Type B pancreatic cell (in vitro differentiated cells): ENCODE measurements at regions not wholly inside any gene's neighbourhood (a gene's known extent, or its start where the extent isn't known, plus 50 kb on each side); places are given as distances from the start of the nearest gene placed in this dataset.

Source experiments
- DNase-seq: peaks from one replicate; pipeline ENCODE4 v3.0.0; 2021; ENCODE audit warnings: mixed read lengths; ENCODE audit not compliant: unreplicated experiment; ENCODE audit errors: extremely low spot score
- H3K27ac Mint-ChIP-seq: 2 replicates; pipeline ENCODE4 v1.8.0; 2021; ENCODE audit warnings: mild to moderate bottlenecking, mixed read lengths
- H3K27me3 Mint-ChIP-seq: 2 replicates; pipeline ENCODE4 v1.8.0; 2021; ENCODE audit warnings: mixed read lengths
- H3K36me3 Mint-ChIP-seq: 2 replicates; pipeline ENCODE4 v1.8.0; 2021; ENCODE audit warnings: mixed read lengths
- H3K4me1 Mint-ChIP-seq: one replicate; pipeline ENCODE4 v1.8.0; 2021; ENCODE audit warnings: mixed read lengths; ENCODE audit not compliant: unreplicated experiment
- H3K4me3 Mint-ChIP-seq: 2 replicates; pipeline ENCODE4 v1.8.0; 2021; ENCODE audit warnings: mild to moderate bottlenecking, mixed read lengths
- H3K9me3 Mint-ChIP-seq: 2 replicates; pipeline ENCODE4 v1.8.0; 2021; ENCODE audit warnings: mixed read lengths
- CTCF ChIP-seq: fragments of 200-600 bp; sonication (generic); conservative IDR thresholded peaks from 2 replicates; pipeline ENCODE4 v1.5.0; 2021; ENCODE audit warnings: antibody characterized with exemption, mild to moderate bottlenecking

GRCh38 chr20:60255866-60256265, 297.6 kb downstream of the CDH26 start:
- no peak for DNase-seq
- Mint-ChIP-seq H3K36me3 (no peaks in the 10 kb centered on the region), H3K9me3 (no peaks in the 10 kb centered on the region), H3K4me3 (no peak overlapping the region), H3K27ac (no peak overlapping the region), H3K27me3 (peaks cover 42% of the 10 kb centered on the region), H3K4me1 (peaks cover 7% of the 10 kb centered on the region)
- TF ChIP-seq CTCF, result no peak

GRCh38 chr20:60256811-60257210, 298.6 kb downstream of the CDH26 start:
- H3K4me1 Mint-ChIP-seq, result peaks cover 7% of the 10 kb centered on the region
- H3K27me3 Mint-ChIP-seq, result peaks cover 40% of the 10 kb centered on the region
- no peaks in the 10 kb centered on the region for H3K9me3 Mint-ChIP-seq
- no peak for DNase-seq
- TF ChIP-seq CTCF, result no peak
- no peaks in the 10 kb centered on the region for H3K36me3 Mint-ChIP-seq
- H3K27ac Mint-ChIP-seq, result no peak overlapping the region
- no peak overlapping the region for H3K4me3 Mint-ChIP-seq

- Mint-ChIP-seq H3K4me1 (peaks cover 7% of the 10 kb centered on the region), H3K27ac (no peak overlapping the region), H3K9me3 (no peaks in the 10 kb centered on the region), H3K27me3 (peaks cover 36% of the 10 kb centered on the region), H3K36me3 (no peaks in the 10 kb centered on the region), H3K4me3 (no peak overlapping the region)
- no peak for TF ChIP-seq CTCF
- DNase-seq, result no peak
Observed at GRCh38 chr20:60257671-60258070, 299.4 kb downstream of the CDH26 start.

GRCh38 chr20:60258255-60258863, 300.1 kb downstream of the CDH26 start:
- no peak for DNase-seq
- H3K27ac Mint-ChIP-seq, result no peak overlapping the region

GRCh38 chr20:60261333-60261732, 303.1 kb downstream of the CDH26 start:
- H3K27me3 Mint-ChIP-seq, result peaks cover 33% of the 10 kb centered on the region
- no peak overlapping the region for H3K4me3 Mint-ChIP-seq
- no peak for DNase-seq
- no peaks in the 10 kb centered on the region for H3K4me1 Mint-ChIP-seq
- TF ChIP-seq CTCF, result no peak
- no peaks in the 10 kb centered on the region for H3K36me3 Mint-ChIP-seq
- no peaks in the 10 kb centered on the region for H3K9me3 Mint-ChIP-seq
- no peak overlapping the region for H3K27ac Mint-ChIP-seq

More at GRCh38 chr20:60258255-60258863, 300.1 kb downstream of the CDH26 start:
- no peaks in the 10 kb centered on the region for H3K36me3 Mint-ChIP-seq
- no peak overlapping the region for H3K4me3 Mint-ChIP-seq
- peaks cover 7% of the 10 kb centered on the region for H3K4me1 Mint-ChIP-seq
- H3K9me3 Mint-ChIP-seq, result no peaks in the 10 kb centered on the region
- H3K27me3 Mint-ChIP-seq, result peaks cover 39% of the 10 kb centered on the region
- no peak for TF ChIP-seq CTCF
